Memory B cell (primary cell): ENCODE measurements at regions not wholly inside any gene's neighbourhood (a gene's known extent, or its start where the extent isn't known, plus 50 kb on each side); places are given as distances from the start of the nearest gene placed in this dataset.

ENCODE experiments used
- ATAC-seq: fragments of 150-1000 bp; cut with Tn5 transposase; 2 replicates; pipeline ENCODE4 v1.10.0; 2021; ENCODE audit warnings: low read depth, mild to moderate bottlenecking, moderate library complexity
- DNase-seq, 2 donors: peaks; one replicate each; pipeline ENCODE4 v3.0.0; 2022; ENCODE audit warnings: low spot score in 2 of 2
- H3K27ac Mint-ChIP-seq: one replicate; pipeline ENCODE4 v1.8.0; 2022; ENCODE audit warnings: mild to moderate bottlenecking, moderate library complexity, mixed read lengths
- H3K27me3 Mint-ChIP-seq: one replicate; pipeline ENCODE4 v1.8.0; 2022; ENCODE audit warnings: mixed read lengths
- H3K36me3 Mint-ChIP-seq: one replicate; pipeline ENCODE4 v1.8.0; 2022; ENCODE audit warnings: mild to moderate bottlenecking, mixed read lengths
- H3K4me1 Mint-ChIP-seq: one replicate; pipeline ENCODE4 v1.8.0; 2022; ENCODE audit warnings: mixed read lengths
- H3K4me3 Mint-ChIP-seq: one replicate; pipeline ENCODE4 v1.8.0; 2022; ENCODE audit warnings: mild to moderate bottlenecking, moderate library complexity, mixed read lengths
- H3K9me3 Mint-ChIP-seq: one replicate; pipeline ENCODE4 v1.8.0; 2022; ENCODE audit warnings: mixed read lengths

DNA sequence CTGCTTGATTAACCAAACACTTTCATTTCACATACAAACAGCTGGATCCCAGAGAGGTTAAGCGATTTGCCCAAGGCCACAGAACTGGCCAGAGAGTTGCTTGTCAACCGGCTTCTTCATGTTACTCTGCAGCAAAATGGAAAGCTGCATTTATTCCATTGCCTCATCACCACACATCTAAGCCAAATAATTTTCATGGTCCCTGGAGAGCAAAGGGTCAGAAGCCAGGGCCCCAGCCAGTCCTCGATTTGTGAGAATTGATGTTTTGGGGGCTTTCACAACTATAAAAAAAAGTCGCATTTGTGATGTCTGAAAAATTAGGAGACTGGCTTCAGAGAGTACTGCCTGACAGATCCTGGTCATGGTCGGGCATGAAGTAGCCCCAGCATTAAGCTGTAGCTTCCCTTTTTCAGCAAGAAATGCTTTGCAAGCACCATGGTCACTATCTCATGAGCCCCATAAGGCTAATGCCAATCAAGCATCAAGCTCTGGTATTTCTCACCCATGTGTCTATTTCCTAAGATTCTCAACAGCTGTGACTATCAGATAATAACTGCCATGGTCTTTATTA is 95.8 kb downstream of the BANF2 start:
- no peak overlapping the region for H3K4me3 Mint-ChIP-seq
- peaks cover 4% of the 10 kb centered on the region for H3K36me3 Mint-ChIP-seq
- H3K27ac Mint-ChIP-seq: no peak overlapping the region
- H3K27me3 Mint-ChIP-seq: peaks cover 15% of the 10 kb centered on the region
- ATAC-seq (no peak), DNase-seq (no peak)
- no peaks in the 10 kb centered on the region for H3K4me1 Mint-ChIP-seq
- H3K9me3 Mint-ChIP-seq: peaks cover 8% of the 10 kb centered on the region

- no peaks in the 10 kb centered on the region for H3K4me1 Mint-ChIP-seq
- ATAC-seq: no peak
- no peak overlapping the region for H3K4me3 Mint-ChIP-seq
- H3K27me3 Mint-ChIP-seq: peaks cover 13% of the 10 kb centered on the region
- peaks cover 8% of the 10 kb centered on the region for H3K9me3 Mint-ChIP-seq
- no peak for DNase-seq
- peaks cover 4% of the 10 kb centered on the region for H3K36me3 Mint-ChIP-seq
- no peak overlapping the region for H3K27ac Mint-ChIP-seq
These were observed 95.2 kb downstream of the BANF2 start for GRCh38 chr20:17795003-17795402.

DNA sequence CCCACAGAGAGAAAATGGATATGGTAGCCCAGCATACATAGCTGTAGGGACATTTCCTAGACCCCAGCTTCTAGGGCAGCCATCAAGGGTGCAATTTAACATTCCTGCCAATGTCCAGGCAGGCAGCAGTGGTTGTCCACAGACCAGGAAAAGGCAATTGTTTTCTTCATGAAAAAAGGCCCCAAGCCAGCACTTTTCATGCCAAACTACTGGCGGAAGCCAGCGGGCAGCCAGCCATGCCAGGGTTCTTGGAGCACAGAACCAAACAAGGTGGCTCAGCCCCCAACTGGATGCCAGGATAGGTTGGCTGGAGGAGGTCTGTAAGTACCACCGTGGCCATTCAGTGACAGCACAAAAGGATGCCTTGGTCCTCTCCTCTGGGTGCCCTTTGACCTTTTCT is 94.6 kb downstream of the BANF2 start:
- Mint-ChIP-seq H3K9me3 (peaks cover 4% of the 10 kb centered on the region), H3K27ac (no peak overlapping the region), H3K27me3 (peaks cover 11% of the 10 kb centered on the region), H3K4me3 (no peak overlapping the region), H3K36me3 (peaks cover 4% of the 10 kb centered on the region), H3K4me1 (no peaks in the 10 kb centered on the region)
- ATAC-seq: no peak
- no peak for DNase-seq

GRCh38 chr20:17793986-17794385 is 94.2 kb downstream of the BANF2 start:
- ATAC-seq (no peak), DNase-seq (no peak)
- Mint-ChIP-seq H3K36me3 (peaks cover 4% of the 10 kb centered on the region), H3K9me3 (peaks cover 4% of the 10 kb centered on the region), H3K27me3 (peaks cover 11% of the 10 kb centered on the region), H3K27ac (no peak overlapping the region), H3K4me1 (no peaks in the 10 kb centered on the region), H3K4me3 (no peak overlapping the region)

- Mint-ChIP-seq H3K36me3 (peaks cover 4% of the 10 kb centered on the region), H3K9me3 (peaks cover 2% of the 10 kb centered on the region), H3K4me3 (no peak overlapping the region), H3K27ac (no peak overlapping the region), H3K4me1 (no peaks in the 10 kb centered on the region), H3K27me3 (peaks cover 9% of the 10 kb centered on the region)
- DNase-seq (no peak), ATAC-seq (no peak)
These were observed 90.5 kb downstream of the BANF2 start for GRCh38 chr20:17790296-17790695.

GRCh38 chr20:17787816-17788215 is 88.0 kb downstream of the BANF2 start:
- no peaks in the 10 kb centered on the region for H3K9me3 Mint-ChIP-seq
- no peak for DNase-seq

DNA sequence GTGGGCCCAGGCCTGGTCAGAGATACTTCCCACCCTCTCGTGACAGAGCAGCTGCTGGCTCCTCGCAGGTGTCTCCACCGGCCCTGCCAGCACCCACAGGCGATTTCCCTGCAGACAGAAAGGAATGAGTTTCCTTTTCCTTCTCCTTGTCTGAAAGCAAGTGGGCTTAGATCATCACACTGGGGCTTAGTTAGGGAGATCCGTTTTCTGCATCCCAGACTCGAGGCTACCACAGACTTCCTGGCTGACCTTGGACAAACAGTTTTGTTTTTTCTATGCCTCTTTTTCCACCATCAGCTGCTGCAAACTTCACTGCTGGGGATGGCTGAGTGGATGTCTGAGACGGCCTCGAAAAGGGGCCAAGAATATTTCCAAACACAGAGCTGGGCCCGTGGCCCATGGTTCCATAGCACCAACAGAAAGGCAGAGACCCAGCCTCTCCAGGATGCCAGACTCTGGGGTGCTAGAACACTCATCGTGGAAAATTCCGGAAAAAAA is 86.5 kb downstream of the BANF2 start:
- no peak overlapping the region for H3K27ac Mint-ChIP-seq
- no peaks in the 10 kb centered on the region for H3K4me1 Mint-ChIP-seq
- H3K27me3 Mint-ChIP-seq: peaks cover 3% of the 10 kb centered on the region
- ATAC-seq (no peak), DNase-seq (no peak)
- H3K4me3 Mint-ChIP-seq: no peak overlapping the region
- no peaks in the 10 kb centered on the region for H3K36me3 Mint-ChIP-seq
- H3K9me3 Mint-ChIP-seq: no peaks in the 10 kb centered on the region

More at GRCh38 chr20:17787816-17788215, 88.0 kb downstream of the BANF2 start:
- Mint-ChIP-seq H3K36me3 (peaks cover under 1% of the 10 kb centered on the region), H3K27ac (no peak overlapping the region), H3K4me1 (no peaks in the 10 kb centered on the region), H3K4me3 (no peak overlapping the region), H3K27me3 (peaks cover 8% of the 10 kb centered on the region)
- no peak for ATAC-seq
